HG03045 (cell line): ENCODE measurements at regions not wholly inside any gene's neighbourhood (a gene's known extent, or its start where the extent isn't known, plus 50 kb on each side); places are given as distances from the start of the nearest gene placed in this dataset.

ENCODE experiments used
- ATAC-seq: cut with Tn5 transposase; IDR thresholded peaks from one replicate; pipeline ENCODE4 v1.9.1; 2021; ENCODE audit warnings: mild to moderate bottlenecking, moderate library complexity; ENCODE audit not compliant: unreplicated experiment

GRCh38 chr11:79963856-79964645 lies 523.2 kb upstream of the TENM4 start:
- ATAC-seq = no peak

DNA sequence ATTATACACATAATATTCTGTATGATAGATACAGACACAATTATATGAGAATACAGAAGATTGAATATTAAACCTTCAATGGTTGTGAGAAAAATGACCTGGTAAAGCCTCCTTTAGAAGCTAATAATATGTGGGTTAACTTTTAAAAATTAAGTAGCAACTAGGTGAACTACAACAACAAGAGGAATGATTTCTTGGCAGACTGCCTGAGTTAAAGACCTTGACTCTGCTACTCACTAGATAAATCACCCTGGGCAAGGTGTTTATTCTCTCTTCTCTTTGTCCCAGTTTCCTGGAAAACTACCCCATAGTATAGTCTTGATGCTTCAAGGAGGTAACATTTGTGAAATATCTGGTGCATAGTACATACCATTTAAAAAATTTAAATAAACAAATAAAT lies 519.6 kb upstream of the TENM4 start:
- no peak for ATAC-seq

DNA sequence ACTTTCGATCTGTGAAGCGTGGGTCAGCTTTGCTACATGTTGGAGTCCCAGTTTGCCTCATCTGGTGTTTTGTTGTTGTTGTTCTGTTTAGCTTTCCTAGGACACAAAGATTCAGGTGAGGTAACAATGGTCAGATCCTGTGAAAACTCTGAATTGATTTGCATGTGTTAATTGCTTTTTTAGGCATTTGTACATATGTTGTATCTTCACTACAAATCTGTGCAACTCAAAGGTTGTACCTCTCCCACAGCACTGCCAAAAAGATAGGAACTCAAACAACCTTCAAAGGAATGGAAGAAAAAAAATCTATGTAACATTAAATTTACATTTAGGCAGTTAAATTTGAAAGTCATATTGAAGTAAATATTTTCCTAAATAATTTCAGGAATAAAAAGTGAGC lies 518.5 kb upstream of the TENM4 start:
- no peak for ATAC-seq

DNA sequence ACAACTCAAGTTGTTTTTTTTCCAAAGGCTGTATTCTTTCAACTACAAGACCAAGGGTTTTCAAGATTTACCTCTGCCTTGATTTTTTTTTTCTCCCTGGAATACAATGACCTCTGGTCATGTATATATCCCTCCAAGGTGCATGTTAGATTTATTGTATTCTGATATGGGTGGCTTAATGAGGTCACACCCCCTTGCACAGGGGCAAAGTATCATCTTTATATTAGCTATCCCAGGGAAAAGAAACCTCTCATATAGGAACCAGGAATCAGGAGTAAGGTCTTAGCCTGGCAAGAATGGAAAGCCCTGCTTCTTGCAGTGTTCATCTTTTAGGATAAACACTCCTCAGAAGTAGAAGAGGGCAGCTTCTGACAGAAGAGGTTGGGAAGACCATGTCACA lies 516.9 kb upstream of the TENM4 start:
- no peak for ATAC-seq

DNA sequence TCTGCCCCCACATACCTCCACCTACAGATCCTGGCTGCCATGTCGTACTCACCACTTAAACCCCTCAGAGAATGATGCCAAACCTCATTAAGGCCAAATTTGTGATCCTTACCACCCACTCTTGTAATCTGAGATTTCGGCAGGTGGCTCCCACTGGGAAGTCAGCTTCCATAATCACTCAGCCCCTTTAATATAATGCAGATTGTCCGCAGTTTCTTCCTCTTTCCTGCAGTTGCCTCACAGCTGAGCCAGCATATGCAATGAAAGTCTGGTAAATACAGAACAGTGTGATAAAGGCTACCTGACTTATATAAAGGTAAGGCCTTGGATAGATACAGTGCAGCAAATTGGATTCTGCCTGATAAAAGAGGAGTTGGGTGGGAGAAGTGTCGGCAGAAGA lies 515.2 kb upstream of the TENM4 start:
- ATAC-seq = no peak

DNA sequence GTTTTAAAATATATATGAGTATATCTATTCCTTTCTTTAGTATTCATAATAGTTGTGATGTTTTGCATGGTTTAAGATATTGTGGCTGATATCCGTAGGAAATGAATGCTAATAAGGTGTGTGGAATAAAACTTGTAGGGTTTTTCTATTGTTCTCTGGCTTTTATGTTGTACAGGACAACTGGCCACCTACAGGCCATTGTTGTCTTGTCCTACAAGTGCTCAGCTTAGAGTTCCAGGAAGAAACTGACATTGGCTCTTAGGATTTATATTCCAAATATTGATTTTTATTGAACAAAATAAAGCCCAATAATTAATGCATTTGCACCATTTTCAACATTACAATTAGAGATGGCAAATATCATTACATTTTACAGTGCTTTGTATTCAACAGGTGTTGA lies 512.8 kb upstream of the TENM4 start:
- ATAC-seq = no peak

- ATAC-seq = no peak
These were observed 509.9 kb upstream of the TENM4 start for GRCh38 chr11:79950741-79951140.

DNA sequence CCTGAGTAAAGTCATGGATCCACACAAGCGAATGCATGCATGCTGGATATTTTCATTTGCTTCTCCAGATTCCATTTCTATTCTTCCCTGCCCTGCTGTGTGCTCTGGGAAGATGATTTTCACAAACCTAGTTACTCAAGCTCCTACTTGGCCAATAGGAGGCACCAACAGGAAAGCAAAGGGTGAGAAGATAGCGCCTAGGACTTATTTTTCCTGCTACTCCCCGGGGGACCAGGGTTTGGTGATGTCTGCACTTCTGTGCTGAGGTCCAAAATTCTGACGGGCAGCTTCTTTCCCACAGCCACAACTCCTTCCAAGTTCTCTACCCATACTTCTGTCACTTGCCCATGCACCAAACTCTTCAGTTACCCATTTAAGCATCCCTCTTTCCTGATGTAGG lies 509.3 kb upstream of the TENM4 start:
- no peak for ATAC-seq

GRCh38 chr11:79949574-79949973 lies 508.7 kb upstream of the TENM4 start:
- ATAC-seq = no peak

DNA sequence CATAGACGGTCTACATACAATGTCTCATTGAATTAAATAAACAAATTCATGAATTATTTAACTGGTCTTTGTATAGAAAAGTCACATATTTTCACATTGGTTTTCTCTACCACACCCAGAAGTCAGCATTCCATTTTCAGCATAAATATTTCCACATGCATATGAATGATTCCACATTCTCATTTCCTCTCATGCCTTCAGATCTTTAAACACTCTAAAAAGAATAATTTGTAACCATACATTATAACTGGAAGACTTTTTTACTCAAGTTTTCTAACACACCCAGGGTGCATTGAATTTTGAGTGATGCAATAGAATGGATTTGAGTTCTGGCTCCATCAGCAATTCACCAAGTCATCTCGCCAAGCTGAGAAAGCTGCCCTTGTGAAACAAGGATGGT lies 501.8 kb upstream of the TENM4 start:
- no peak for ATAC-seq

DNA sequence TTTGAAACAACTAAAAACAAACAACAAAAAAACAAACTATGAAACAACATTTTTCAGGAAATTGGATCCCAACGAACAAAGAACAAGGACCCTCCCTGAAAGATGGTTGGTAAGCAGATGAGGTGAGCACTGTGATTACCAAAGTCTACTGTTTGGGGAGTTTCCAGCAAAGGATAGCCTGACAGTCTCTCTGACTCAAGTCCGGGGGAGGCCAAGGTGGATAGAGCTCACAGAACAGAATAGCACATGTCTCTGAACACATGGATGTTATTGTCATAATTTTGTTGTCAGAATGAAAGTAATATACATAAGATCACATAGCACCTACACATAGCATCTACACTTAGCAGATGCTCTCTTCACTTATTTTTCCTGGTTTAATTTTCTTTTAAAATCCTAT lies 501.3 kb upstream of the TENM4 start:
- ATAC-seq = no peak

DNA sequence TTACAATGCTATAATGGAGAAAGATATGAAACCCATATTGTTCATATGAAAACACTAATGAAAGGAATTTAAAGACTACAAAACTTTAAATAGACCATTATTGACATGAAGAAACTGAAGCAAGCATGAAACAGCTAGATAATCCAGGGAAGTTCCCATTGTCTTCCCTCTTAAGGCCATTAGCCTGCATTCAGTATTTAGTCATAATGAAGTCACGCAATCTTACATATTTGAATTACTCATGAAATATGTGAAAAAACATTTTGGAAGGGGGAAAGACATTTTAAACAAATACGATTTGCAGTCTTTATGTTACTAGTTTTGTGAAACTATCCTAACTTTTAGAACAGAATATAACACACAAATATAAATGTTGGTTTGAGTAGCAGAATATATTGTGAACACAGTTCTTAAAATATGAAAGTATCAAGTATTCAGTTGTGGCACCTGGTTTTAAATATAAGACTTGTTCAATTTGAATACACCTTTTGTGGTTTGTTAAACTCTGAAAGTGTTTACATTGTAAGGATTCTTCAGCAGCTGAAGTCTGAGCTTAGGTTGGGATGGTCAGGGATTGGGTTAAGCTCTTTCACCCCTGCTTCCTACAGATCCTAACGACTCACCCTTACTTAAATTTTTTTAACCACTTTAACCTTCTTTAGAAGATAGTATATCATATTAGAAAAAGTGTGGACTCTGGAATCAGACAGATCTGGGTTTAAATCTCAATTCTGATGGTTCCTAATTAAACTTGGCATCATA lies 500.3 kb upstream of the TENM4 start:
- ATAC-seq = no peak

DNA sequence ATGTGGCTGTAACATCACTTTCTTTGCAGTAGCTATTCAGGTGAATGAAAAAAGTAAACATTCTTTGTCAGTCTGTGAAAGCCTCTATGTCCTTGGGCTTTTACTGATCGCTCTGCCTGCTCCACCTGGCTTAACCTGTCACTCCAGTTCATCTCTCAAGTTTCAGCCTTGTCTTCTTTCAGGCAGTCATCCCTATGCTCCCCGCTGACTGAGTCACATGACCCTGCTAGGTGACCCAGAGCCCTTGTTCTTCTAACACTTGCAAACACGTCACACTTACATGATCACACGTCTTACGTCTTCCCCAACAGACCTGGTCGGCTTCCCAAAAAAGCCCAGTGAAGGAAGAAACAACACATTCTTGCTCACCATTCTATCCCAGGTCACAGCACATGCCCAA lies 499.3 kb upstream of the TENM4 start:
- no peak for ATAC-seq

- ATAC-seq = no peak
These were observed 498.3 kb upstream of the TENM4 start for GRCh38 chr11:79939111-79939510.

DNA sequence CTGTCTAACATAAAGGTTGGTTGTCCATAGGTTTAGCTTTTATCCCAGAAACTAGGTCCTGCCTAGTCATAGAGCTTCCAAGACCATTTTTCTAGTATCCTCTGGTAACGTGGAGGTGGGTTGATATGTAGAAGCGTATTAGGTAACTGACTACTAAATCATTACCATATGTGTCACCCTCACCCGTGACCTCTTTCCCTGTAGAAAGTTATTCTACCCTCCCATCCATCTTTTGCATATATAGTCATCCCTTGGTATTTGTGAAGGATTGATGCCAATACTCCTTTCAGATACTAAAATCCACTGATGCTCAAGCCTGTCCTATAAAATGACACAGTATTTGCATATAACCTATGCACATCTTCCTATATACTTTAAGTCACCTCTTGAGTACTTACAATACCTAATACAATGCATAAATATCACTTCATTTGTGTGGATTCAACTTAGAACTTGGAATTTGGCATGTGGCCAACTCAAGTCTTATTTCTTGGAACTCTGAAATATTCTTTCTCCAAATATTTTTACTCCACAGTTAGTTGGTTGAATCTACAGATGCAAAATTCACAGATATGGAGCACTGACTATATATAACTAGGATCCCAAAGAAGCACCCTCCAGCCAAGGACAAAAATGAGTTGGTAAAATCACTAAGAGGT lies 497.0 kb upstream of the TENM4 start:
- no peak for ATAC-seq

GRCh38 chr11:79932612-79933011 lies 491.8 kb upstream of the TENM4 start:
- no peak for ATAC-seq

DNA sequence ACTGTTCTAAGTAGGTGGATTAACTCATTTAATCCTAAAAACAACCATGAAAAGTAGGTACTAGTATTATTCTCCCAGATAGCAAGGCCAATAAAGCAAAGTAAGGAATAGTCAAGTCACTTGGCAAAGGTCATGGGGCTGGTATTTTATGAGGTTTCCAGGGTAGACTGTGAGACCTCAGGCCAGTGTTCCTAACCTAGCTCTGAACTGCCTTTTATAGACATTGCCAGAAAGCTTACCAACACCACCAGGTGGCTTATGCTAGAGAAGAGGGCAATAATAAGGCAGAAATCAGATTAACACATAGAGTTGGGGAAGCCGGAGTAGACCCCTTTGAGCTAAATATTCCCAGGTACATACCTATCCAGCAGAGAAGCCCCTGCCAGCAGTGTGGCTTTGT lies 490.9 kb upstream of the TENM4 start:
- no peak for ATAC-seq

GRCh38 chr11:79926707-79927106 lies 485.9 kb upstream of the TENM4 start:
- no peak for ATAC-seq

- ATAC-seq = no peak
These were observed 484.7 kb upstream of the TENM4 start for GRCh38 chr11:79925570-79925969.

DNA sequence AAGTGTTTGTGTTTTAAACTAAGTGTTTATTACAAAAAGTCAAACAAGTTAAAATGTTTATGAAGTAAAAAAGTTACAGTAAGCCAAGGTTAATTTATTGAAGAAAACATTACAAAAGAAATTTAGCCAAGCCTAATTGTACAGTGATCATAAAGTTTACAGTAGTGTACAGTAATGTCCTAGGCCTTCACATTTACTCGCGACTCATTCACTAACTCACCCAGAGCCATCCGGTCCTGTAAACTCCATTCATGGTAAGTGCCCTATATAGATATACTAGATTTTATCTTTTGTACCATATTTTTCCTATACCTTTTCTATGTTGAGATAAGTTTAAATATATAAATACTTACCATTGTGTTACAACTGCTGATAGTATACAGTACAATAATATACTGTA lies 481.8 kb upstream of the TENM4 start:
- ATAC-seq = no peak

DNA sequence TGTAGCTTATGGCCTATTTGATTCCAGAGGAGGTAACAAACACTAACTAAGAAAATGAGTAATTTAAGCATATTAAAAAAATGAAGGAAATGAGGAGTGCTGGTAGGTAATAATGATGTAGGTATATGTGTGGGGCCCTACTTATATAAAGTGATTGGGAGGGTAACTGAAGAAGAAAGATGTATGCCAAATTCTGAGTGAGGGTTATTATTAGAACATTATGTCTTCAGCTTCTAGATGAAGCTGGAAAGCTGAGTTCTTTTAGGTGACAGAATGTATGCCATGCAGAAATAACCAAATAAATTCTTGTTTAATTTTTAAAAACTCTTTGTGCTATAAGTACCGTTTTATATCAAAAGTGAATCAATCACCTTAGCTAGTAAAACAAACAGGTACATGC lies 479.6 kb upstream of the TENM4 start:
- ATAC-seq = no peak

- no peak for ATAC-seq
These were observed 478.5 kb upstream of the TENM4 start for GRCh38 chr11:79919350-79919749.
